ENCODE measurements at regions not wholly inside any gene's neighbourhood (a gene's known extent, or its start where the extent isn't known, plus 50 kb on each side); places are given as distances from the start of the nearest gene placed in this dataset.

- TF ChIP-seq CTCF (IDR thresholded peaks at IDR 0.05) = no peak
- TF ChIP-seq POLR2AphosphoS5 (IDR thresholded peaks at IDR 0.05) = no peak
Observed at GRCh38 chrX:151268836-151269235, 92.5 kb downstream of the GPR50 start.
